SK-N-SH (cell line): ENCODE measurements at regions not wholly inside any gene's neighbourhood (a gene's known extent, or its start where the extent isn't known, plus 50 kb on each side); places are given as distances from the start of the nearest gene placed in this dataset.

ENCODE experiments used
- CTCF ChIP-seq: fragments of 200-600 bp; sonication (generic); IDR thresholded peaks from 2 replicates; pipeline ENCODE4 v1.6.1; 2017; ENCODE audit warnings: antibody characterized with exemption, mild to moderate bottlenecking, moderate library complexity
- GABPA ChIP-seq: IDR thresholded peaks from 2 replicates; pipeline ENCODE4 v1.4.0; 2012; ENCODE audit warnings: low read depth, mild to moderate bottlenecking
- REST ChIP-seq: IDR thresholded peaks from 2 replicates; pipeline ENCODE4 v1.6.1; 2012; ENCODE audit warnings: mild to moderate bottlenecking, low read depth, low read length, moderate library complexity
- RFX5 ChIP-seq: IDR thresholded peaks from 2 replicates; pipeline ENCODE4 v1.6.1; 2012; ENCODE audit warnings: mild to moderate bottlenecking, improper control_type of control experiment, low read length
- TAF1 ChIP-seq: IDR thresholded peaks from 2 replicates; pipeline ENCODE4 v1.6.1; 2012; ENCODE audit warnings: low read depth, mild to moderate bottlenecking, low read length, moderate library complexity, borderline replicate concordance
- ZBTB33 ChIP-seq: IDR thresholded peaks from 2 replicates; pipeline ENCODE4 v1.4.0; 2012; ENCODE audit warnings: low read depth, borderline replicate concordance

- no peak for TF ChIP-seq CTCF
- no peak for TF ChIP-seq ZBTB33
- TF ChIP-seq RFX5 = no peak
- no peak for TF ChIP-seq REST
- TF ChIP-seq GABPA = no peak
- no peak for TF ChIP-seq TAF1
These were observed 243.3 kb upstream of the CELF2 start for GRCh38 chr10:10774416-10774815.
